ENCODE measurements at regions not wholly inside any gene's neighbourhood (a gene's known extent, or its start where the extent isn't known, plus 50 kb on each side); places are given as distances from the start of the nearest gene placed in this dataset.

GRCh38 chr4:123878976-123879375, 482.4 kb downstream of the SPRY1 start:
- no peak for DNase-seq

GRCh38 chr4:123880631-123881030, 484.0 kb downstream of the SPRY1 start:
- DNase-seq: no peak

GRCh38 chr4:123884922-123885321, 488.3 kb downstream of the SPRY1 start:
- DNase-seq: no peak

- DNase-seq: peak; percentile 36
Observed at GRCh38 chr4:123889507-123889906, 492.9 kb downstream of the SPRY1 start.

DNA sequence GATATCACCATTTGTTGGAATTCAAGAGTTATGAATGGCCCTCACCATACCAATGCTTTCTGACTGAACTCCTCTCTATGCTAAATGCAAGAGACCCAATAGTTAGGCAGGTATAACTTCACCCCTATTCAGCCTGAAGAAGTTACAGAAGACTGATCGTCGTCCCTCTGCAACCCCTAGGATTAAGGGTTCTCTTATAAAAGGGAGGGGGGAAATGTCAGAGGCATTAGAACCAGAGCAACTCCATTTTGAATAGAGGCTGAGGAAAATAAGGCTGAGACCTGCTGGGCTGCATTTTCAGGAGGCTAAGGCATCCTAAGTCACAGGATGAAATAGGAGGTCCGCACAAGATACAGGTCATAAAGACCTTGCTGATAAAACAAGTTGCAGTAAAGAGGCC, 494.3 kb downstream of the SPRY1 start:
- DNase-seq: no peak

- DNase-seq: no peak
Observed at GRCh38 chr4:123891881-123892280, 495.3 kb downstream of the SPRY1 start.

- peak; percentile 47 for DNase-seq
Observed at GRCh38 chr4:123892368-123892976, 495.9 kb downstream of the SPRY1 start.

DNA sequence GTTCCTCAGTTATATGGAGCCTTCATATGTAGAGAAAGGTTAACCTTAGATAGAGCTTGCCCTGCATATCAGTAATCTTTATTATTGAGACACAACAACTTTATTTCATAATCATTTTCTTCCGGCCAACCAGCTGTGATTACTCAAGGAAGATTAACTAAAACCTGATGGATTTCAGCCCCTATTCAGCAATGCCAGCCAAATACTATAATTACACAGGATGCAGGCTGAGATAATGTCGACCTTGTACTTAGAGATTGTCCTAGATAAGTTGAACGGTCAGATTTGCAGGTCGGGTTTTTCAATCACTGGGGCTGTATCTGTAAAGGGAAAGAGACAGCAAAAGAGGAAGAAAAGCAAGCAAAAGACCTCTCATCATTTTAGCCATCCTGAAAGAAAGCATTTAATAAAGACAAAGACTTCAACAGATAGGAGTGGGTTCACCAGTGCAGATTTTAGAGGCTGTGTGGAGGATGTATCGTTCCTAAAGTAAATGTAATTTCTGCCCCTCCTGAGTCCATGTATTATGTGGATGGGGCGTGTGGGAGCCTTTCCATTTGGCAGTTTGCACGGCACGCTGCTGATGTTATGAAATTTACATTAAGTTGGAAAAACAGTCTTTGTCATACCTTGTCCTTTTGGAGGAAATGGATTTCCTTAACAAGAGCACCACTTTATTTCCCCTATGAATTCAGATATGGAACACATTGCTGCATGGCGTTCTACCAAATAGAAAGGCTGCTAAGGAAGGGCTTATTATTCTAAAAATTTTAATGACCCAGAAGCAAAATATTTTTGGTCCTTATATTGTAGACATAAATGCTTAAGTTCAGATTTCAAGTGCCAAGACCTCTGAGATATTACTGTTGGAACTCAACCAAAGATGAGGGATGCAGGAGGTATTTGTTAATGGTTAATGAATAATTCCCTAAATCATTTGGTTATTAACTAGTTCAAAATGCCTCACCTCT, 496.7 kb downstream of the SPRY1 start:
- DNase-seq: peak; percentile 86

GRCh38 chr4:123896446-123897071, 500.0 kb downstream of the SPRY1 start:
- peak; percentile 3 for DNase-seq

DNA sequence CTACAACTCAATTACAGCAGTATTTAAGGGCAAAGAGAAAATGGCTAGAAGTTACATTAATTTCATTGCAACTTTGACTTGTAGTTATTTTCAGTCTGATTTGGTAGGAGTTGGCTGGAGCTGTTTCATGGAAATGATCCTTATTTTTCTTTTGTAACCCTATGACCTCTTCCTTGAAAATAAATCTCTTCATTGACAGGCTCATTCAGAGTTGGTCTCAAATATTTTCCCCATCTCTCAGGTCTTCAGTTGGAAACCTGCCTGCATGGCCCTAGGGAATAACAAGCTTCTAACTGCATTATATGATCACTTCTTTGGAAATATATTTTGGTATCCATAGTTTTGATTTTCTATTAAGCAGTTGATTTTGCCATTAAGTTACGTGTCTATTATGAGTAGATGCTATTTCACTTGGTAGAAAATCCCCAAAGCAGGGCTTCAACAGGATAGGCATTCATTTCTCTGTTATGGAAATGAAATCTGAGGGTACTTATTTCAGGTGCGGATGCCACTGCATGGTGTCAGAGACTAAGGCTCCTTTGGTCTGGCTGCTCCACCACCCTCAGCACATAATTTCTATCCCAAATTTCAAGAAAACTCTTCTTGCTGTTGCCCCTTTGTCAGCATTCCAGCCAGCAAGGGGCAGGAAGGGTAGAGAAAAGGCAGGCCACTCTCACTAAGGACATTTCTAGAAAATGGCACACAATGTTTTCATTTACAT, 502.5 kb downstream of the SPRY1 start:
- DNase-seq: no peak

GRCh38 chr4:123904882-123905281, 508.3 kb downstream of the SPRY1 start:
- DNase-seq: no peak

DNA sequence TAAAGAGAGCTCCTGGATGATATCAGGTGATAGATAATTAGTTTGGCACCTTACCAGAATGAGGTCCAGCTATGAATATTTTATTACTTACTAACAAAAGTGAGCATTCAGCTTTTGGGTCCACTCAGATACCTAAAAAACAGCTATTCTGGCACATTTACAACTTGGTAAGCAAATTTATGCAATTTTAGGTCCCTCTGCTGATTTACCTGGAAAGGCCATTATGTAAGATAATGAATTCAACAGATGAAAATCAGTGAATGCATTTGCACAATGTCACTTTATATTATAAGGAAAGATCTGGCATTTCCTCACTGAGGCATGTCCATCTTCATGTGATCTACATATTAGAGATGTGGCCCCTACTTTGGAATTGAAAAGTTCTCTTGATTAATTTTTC, 517.0 kb downstream of the SPRY1 start:
- no peak for DNase-seq

- DNase-seq: no peak
Observed at GRCh38 chr4:123916821-123917220, 520.2 kb downstream of the SPRY1 start.

GRCh38 chr4:123919576-123920098, 523.0 kb downstream of the SPRY1 start:
- DNase-seq: no peak

DNA sequence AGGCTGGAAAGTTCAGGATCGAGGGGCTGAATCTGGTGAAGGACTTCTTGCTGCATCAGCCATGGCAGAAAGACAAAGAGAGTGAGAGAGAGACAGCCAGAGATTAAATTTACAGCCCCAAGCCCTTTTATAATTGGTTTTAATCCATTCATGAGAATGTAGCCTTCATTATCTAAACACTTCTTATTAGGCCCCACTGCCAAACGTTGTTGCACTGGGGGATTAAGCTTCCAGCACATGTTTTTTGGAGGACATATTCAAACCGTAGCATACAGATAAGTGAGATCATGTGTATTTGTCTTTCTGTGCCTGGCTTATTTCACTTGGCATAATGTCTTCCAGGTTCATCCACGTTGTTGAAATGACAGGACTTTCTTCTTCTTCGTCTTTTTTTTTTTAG, 524.7 kb downstream of the SPRY1 start:
- no peak for DNase-seq

- no peak for DNase-seq
Observed at GRCh38 chr4:123922847-123923246, 526.3 kb downstream of the SPRY1 start.

- no peak for DNase-seq
Observed at GRCh38 chr4:123924536-123924935, 527.9 kb downstream of the SPRY1 start.

GRCh38 chr4:123929565-123929964, 533.0 kb downstream of the SPRY1 start:
- no peak for DNase-seq

DNA sequence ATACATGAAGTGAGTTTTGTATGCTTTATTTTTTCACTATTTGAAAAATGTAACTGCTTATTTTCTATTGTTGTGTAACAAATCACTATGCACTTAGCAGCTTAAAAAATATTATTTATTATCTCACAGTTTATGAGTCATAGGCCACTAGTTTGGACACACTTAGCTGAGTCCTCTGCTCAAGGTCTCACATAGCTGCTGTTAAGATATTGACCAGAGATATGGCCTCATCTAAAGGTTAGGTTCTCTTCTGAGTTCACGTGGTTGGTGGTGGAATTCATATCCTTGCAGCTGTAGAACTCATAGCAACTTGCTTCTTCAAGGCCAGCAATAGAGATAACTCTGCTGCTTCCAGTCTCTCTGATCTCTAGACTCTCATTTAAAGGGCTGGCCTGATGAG, 534.4 kb downstream of the SPRY1 start:
- no peak for DNase-seq

DNA sequence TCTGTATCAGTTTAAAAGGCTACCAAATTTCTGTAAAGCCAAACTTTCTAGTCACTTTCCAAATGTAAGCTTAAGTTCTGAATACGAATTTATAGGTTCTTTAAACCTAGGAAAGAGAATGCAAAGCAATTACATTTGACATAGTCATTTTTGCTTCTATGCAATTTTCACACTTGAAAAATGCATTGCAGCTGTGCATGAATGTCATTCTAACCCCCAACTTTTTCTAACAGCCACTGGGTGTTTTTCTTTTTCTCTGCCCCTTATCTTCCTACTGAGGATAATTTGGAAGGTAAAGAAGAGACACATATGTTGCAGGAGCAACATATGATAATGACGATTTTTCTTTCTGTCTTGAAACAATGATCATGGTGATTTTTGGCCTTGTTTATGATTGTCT, 537.5 kb downstream of the SPRY1 start:
- DNase-seq: no peak

- peak; percentile 10 for DNase-seq
Observed at GRCh38 chr4:123936621-123937043, 540.0 kb downstream of the SPRY1 start.

DNA sequence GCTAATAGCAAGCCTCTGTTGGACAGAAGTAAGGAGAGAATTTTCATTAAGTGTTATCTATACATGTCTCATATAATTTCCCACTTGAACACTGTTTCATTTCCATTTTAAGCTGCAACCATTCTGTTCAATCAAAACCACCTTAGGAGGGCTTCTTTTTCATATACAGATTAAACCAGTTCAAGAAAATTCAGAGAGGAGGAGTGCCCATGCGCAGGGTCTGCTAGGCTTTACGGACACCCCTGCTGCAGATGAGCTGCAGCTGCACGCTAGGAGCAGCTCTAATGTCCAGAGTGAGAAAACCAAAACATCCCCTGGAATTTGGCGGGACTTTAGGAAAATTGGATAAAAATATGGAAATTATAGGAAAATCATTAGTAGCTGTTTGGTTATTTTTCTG, 541.0 kb downstream of the SPRY1 start:
- peak; percentile 7 for DNase-seq

Measured in skin of body (tissue), 1 donor.